ENCODE measurements at regions not wholly inside any gene's neighbourhood (a gene's known extent, or its start where the extent isn't known, plus 50 kb on each side); places are given as distances from the start of the nearest gene placed in this dataset.

GRCh38 chr11:87866951-87867350 is 308.3 kb downstream of the RAB38 start:
- TF ChIP-seq TAF1 (IDR thresholded peaks at IDR 0.05; ENCODE audit: low read depth, low read length) (no peak), SPI1 (IDR thresholded peaks at IDR 0.05; ENCODE audit: low read depth, low read length) (no peak), POLR2AphosphoS5 (IDR thresholded peaks at IDR 0.05; ENCODE audit: low read depth, low read length) (no peak), POLR2A (IDR thresholded peaks at IDR 0.05; ENCODE audit: low read depth, low read length) (no peak), POU2F2 (IDR thresholded peaks at IDR 0.05; ENCODE audit: low read depth, low read length) (no peak)
